ENCODE measurements at regions not wholly inside any gene's neighbourhood (a gene's known extent, or its start where the extent isn't known, plus 50 kb on each side); places are given as distances from the start of the nearest gene placed in this dataset.

- ChIA-PET POLR2A (no interaction called here), CTCF (interaction anchor here (0.8 to 1.4 kb wide), 3 partner anchors 9 to 103 kb away, joined by 3 to 5 read pairs (median 3); no protein-coding TSS in a partner anchor)
- Histone ChIP-seq H3K4me3 (no peak overlapping the region), H3K4me1 (no peaks in the 10 kb centered on the region), H3K4me2 (no peak overlapping the region), H3K27ac (no peak overlapping the region), H3K9me3 (peaks cover 8% of the 10 kb centered on the region; the same call in 2 of the 3 replicates)
- no peak for FAIRE-seq
- TF ChIP-seq HOXB13 (CRISPR knock-in tag; IDR thresholded peaks at IDR 0.05; ENCODE audit: low read depth) (no peak), ZSCAN20 (CRISPR knock-in tag; IDR thresholded peaks at IDR 0.05) (no peak), HES2 (IDR thresholded peaks at IDR 0.05) (no peak), EHMT2 (IDR thresholded peaks at IDR 0.05; ENCODE audit: low read depth) (no peak), PHF8 (IDR thresholded peaks at IDR 0.05; ENCODE audit: borderline replicate concordance, low read depth) (no peak), JUN (IDR thresholded peaks at IDR 0.05) (no peak), KDM5A (IDR thresholded peaks at IDR 0.05) (no peak), HEYL (CRISPR knock-in tag; IDR thresholded peaks at IDR 0.05) (no peak), RNF2 (IDR thresholded peaks at IDR 0.05; ENCODE audit: borderline replicate concordance, low read depth) (no peak), MAZ (IDR thresholded peaks at IDR 0.05; ENCODE audit: borderline replicate concordance, low read depth, low read length) (no peak), EHF (CRISPR knock-in tag; IDR thresholded peaks at IDR 0.05) (no peak), ZNF302 (CRISPR knock-in tag; IDR thresholded peaks at IDR 0.05) (no peak), ZFP36 (IDR thresholded peaks at IDR 0.05; ENCODE audit: borderline replicate concordance, partially characterized antibody) (no peak), HDAC2 (IDR thresholded peaks at IDR 0.05) (no peak), FOXS1 (CRISPR knock-in tag; IDR thresholded peaks at IDR 0.05) (no peak), POLR2AphosphoS2 (conservative IDR thresholded peaks at IDR 0.05; ENCODE audit: low read length) (no peak)
- DNase-seq (ENCODE audit: low read depth in 1 of 2, low spot score in 1 of 2), result no peak
- ATAC-seq, result no peak
- no CpG with 5 or more reads among the region's 2 CpGs for WGBS (ENCODE audit: missing lambda C conversion rate)
Observed at GRCh38 chr10:123236126-123236525, 81.9 kb downstream of the BUB3 start.

- ATAC-seq, result no peak
- 59% methylated on average over 3 of the region's 3 CpGs for WGBS (ENCODE audit: missing lambda C conversion rate)
- TF ChIP-seq EP300 (IDR thresholded peaks at IDR 0.05), result no peak
- no peak for TF ChIP-seq RCOR1 (IDR thresholded peaks at IDR 0.05; ENCODE audit: low read depth, low read length)
- TF ChIP-seq MAFK (IDR thresholded peaks at IDR 0.05; ENCODE audit: partially characterized antibody), result no peak
- no peak for TF ChIP-seq HES2 (IDR thresholded peaks at IDR 0.05)
- TF ChIP-seq FOSB (CRISPR knock-in tag; IDR thresholded peaks at IDR 0.05), result no peak
- no peak for TF ChIP-seq FOXS1 (CRISPR knock-in tag; IDR thresholded peaks at IDR 0.05)
- no peak for TF ChIP-seq CBX2 (IDR thresholded peaks at IDR 0.05; ENCODE audit: borderline replicate concordance, low read depth)
- TF ChIP-seq HEYL (CRISPR knock-in tag; IDR thresholded peaks at IDR 0.05), result no peak
- TF ChIP-seq FOSL2 (IDR thresholded peaks at IDR 0.05), result no peak
- no peak for TF ChIP-seq FOSL2 (CRISPR knock-in tag; IDR thresholded peaks at IDR 0.05)
- Histone ChIP-seq H3K4me1 (no peaks in the 10 kb centered on the region), H3K9me3 (peaks cover 3% of the 10 kb centered on the region; the same call in 2 of the 3 replicates), H3K4me3 (no peak overlapping the region), H3K27ac (no peak overlapping the region), H3K4me2 (no peak overlapping the region)
- no peak for FAIRE-seq
- no peak for DNase-seq (ENCODE audit: low read depth in 1 of 2, low spot score in 1 of 2)
- CTCF ChIA-PET, result no interaction called here
- POLR2A ChIA-PET, result no interaction called here
Observed at GRCh38 chr10:123240250-123240649, 86.0 kb downstream of the BUB3 start.

GRCh38 chr10:123240776-123241175 lies 86.6 kb downstream of the BUB3 start:
- H3K4me3 ChIP-seq, result no peak overlapping the region
- TF ChIP-seq CHD4 (IDR thresholded peaks at IDR 0.05; ENCODE audit: borderline replicate concordance) (no peak), HOXA7 (CRISPR knock-in tag; IDR thresholded peaks at IDR 0.05) (no peak), EP300 (IDR thresholded peaks at IDR 0.05) (no peak), RNF2 (IDR thresholded peaks at IDR 0.05; ENCODE audit: borderline replicate concordance, low read depth) (no peak), NPAS2 (CRISPR knock-in tag; IDR thresholded peaks at IDR 0.05; ENCODE audit: borderline replicate concordance) (no peak), RCOR1 (IDR thresholded peaks at IDR 0.05; ENCODE audit: low read depth, low read length) (no peak), ATOH8 (CRISPR knock-in tag; IDR thresholded peaks at IDR 0.05; ENCODE audit: low read depth) (no peak), RARB (CRISPR knock-in tag; IDR thresholded peaks at IDR 0.05) (no peak), JUN (IDR thresholded peaks at IDR 0.05) (no peak), SREBF2 (IDR thresholded peaks at IDR 0.05) (no peak), REST (IDR thresholded peaks at IDR 0.05) (no peak), CBX2 (IDR thresholded peaks at IDR 0.05; ENCODE audit: borderline replicate concordance, low read depth) (no peak), NR3C1 (IDR thresholded peaks at IDR 0.05) (no peak), CHD2 (IDR thresholded peaks at IDR 0.05; ENCODE audit: low read length, partially characterized antibody) (no peak), TFCP2L1 (CRISPR knock-in tag; IDR thresholded peaks at IDR 0.05) (no peak)

More at GRCh38 chr10:123240776-123241175, 86.6 kb downstream of the BUB3 start:
- 42% methylated on average over 2 of the region's 2 CpGs for WGBS (ENCODE audit: missing lambda C conversion rate)
- POLR2A ChIA-PET, result no interaction called here
- FAIRE-seq (no peak), ATAC-seq (no peak), DNase-seq (ENCODE audit: low read depth in 1 of 2, low spot score in 1 of 2) (no peak)
- Histone ChIP-seq H3K9me3 (no peaks in the 10 kb centered on the region), H3K27ac (no peak overlapping the region), H3K4me1 (no peaks in the 10 kb centered on the region), H3K4me2 (no peak overlapping the region)
- CTCF ChIA-PET, result no interaction called here
